ENCODE measurements at regions not wholly inside any gene's neighbourhood (a gene's known extent, or its start where the extent isn't known, plus 50 kb on each side); places are given as distances from the start of the nearest gene placed in this dataset.

DNA sequence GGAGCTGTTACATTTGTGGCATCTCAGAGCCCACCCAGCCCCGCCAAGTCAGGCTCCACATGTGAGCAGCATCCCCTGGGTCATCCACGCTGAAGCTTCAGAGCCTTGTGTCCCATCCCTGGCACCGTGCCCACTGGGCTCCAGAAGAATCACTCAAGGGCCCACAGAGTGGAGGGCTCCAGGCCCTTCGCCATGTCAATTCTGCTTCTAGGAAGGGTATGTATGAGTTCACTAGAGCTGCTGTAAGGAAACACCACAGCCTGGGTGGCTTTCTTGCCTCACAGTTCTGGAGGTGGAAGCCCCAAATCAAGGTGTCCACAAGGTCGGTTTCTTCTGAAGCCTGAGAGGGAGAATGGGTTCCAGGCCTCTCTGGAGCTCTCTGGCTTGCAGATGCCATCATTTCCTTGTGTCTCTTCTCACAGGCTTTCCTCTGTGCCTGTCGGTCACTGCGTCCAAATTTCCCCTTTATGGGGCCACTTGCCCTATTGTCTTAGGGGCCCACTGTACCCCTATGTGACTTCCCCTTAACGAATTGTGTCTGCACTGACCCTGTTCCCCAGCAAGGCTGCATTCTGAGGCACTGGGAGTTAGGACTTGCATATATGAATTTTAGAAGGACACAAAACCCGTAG, 1476.0 kb downstream of the TBC1D22A start:
- no peak for TF ChIP-seq POLR2A (IDR thresholded peaks at IDR 0.05)
- TF ChIP-seq, protein P1, sequence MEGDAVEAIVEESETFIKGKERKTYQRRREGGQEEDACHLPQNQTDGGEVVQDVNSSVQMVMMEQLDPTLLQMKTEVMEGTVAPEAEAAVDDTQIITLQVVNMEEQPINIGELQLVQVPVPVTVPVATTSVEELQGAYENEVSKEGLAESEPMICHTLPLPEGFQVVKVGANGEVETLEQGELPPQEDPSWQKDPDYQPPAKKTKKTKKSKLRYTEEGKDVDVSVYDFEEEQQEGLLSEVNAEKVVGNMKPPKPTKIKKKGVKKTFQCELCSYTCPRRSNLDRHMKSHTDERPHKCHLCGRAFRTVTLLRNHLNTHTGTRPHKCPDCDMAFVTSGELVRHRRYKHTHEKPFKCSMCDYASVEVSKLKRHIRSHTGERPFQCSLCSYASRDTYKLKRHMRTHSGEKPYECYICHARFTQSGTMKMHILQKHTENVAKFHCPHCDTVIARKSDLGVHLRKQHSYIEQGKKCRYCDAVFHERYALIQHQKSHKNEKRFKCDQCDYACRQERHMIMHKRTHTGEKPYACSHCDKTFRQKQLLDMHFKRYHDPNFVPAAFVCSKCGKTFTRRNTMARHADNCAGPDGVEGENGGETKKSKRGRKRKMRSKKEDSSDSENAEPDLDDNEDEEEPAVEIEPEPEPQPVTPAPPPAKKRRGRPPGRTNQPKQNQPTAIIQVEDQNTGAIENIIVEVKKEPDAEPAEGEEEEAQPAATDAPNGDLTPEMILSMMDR (IDR thresholded peaks at IDR 0.05): no peak
